PC-3 (cell line): ENCODE measurements at regions not wholly inside any gene's neighbourhood (a gene's known extent, or its start where the extent isn't known, plus 50 kb on each side); places are given as distances from the start of the nearest gene placed in this dataset.
A peak's percentile ranks its signal among the peaks of the same experiment; 100 is the strongest.

Source experiments
- ATAC-seq: fragments of 200-7000 bp; cut with Tn5 transposase; 2 replicates; pipeline ENCODE4 v1.9.1; 2020; ENCODE audit warnings: mild to moderate bottlenecking, moderate library complexity
- BruUV-seq: library from RNA; stranded (reverse); fragments of 400-500 nt; replicated peaks from 2 replicates; lab custom pipeline; 2021; lab: Mats Ljungman, UMichigan
- CTCF ChIA-PET: fragments of 300-600 bp; sonication (Branson Sonifier 250); formaldehyde crosslinking; loops from one replicate; lab custom pipeline; 2022; ENCODE audit warnings: antibody characterized with exemption; lab: Charles Lee
- POLR2A ChIA-PET: fragments of 300-600 bp; sonication (Branson Sonifier 250); formaldehyde crosslinking; loops from one replicate; lab custom pipeline; 2022; ENCODE audit warnings: antibody characterized with exemption; ENCODE audit not compliant: unreplicated experiment; lab: Charles Lee
- DNase-seq: peaks from one replicate; pipeline ENCODE4 v3.0.0-alpha.2; 2015
- H2AFZ ChIP-seq: fragments of 300-600 bp; sonication (generic); 2 replicates; pipeline ENCODE4 v1.6.0; 2016; ENCODE audit warnings: antibody characterized with exemption, low read length
- H3F3A ChIP-seq: fragments of 300-600 bp; sonication (generic); one replicate; pipeline ENCODE4 v1.6.0; 2017; ENCODE audit warnings: antibody characterized with exemption, low read length, control low read depth, mild to moderate bottlenecking; ENCODE audit not compliant: unreplicated experiment
- H3K27ac ChIP-seq: fragments of 300-600 bp; sonication (generic); 2 replicates; pipeline ENCODE4 v1.5.1; 2016; ENCODE audit warnings: mild to moderate bottlenecking, low read length
- H3K27me3 ChIP-seq: fragments of 300-600 bp; sonication (generic); 2 replicates; pipeline ENCODE4 v1.6.1; 2016; ENCODE audit warnings: low read length, mixed read lengths
- H3K36me3 ChIP-seq: fragments of 300-600 bp; sonication (generic); 2 replicates; pipeline ENCODE4 v1.6.1; 2016; ENCODE audit warnings: low read depth, mixed run types, low read length, mixed read lengths
- H3K4me1 ChIP-seq: fragments of 300-600 bp; sonication (generic); 2 replicates; pipeline ENCODE4 v1.5.1; 2016; ENCODE audit warnings: low read length; ENCODE audit not compliant: insufficient read depth
- H3K4me2 ChIP-seq: fragments of 300-600 bp; sonication (generic); 2 replicates; pipeline ENCODE4 v1.6.0; 2016; ENCODE audit warnings: low read length
- H3K4me3 ChIP-seq: fragments of 300-600 bp; sonication (generic); 2 replicates; pipeline ENCODE4 v1.5.1; 2016; ENCODE audit warnings: mild to moderate bottlenecking, low read length, mixed read lengths
- H3K79me2 ChIP-seq: fragments of 300-600 bp; sonication (generic); 2 replicates; pipeline ENCODE4 v1.6.1; 2017; ENCODE audit warnings: low read length, mixed read lengths
- H3K9ac ChIP-seq: fragments of 300-600 bp; sonication (generic); 2 replicates; pipeline ENCODE4 v1.6.0; 2016; ENCODE audit warnings: mild to moderate bottlenecking, low read length
- H3K9me2 ChIP-seq: fragments of 300-600 bp; sonication (generic); replicated peaks from 2 replicates; pipeline ENCODE4 v1.6.1; 2016; ENCODE audit warnings: mixed run types, low read length, mixed read lengths
- H3K9me3 ChIP-seq: fragments of 300-600 bp; sonication (generic); 2 replicates; pipeline ENCODE4 v1.6.1; 2016; ENCODE audit warnings: low read length, mixed read lengths
- H4K20me1 ChIP-seq: fragments of 300-600 bp; sonication (generic); 2 replicates; pipeline ENCODE4 v1.6.1; 2016; ENCODE audit warnings: low read length, mixed read lengths
- CTCF ChIP-seq: fragments of 300-600 bp; sonication (generic); conservative IDR thresholded peaks from 2 replicates; pipeline ENCODE4 v1.5.1; 2017; ENCODE audit warnings: antibody characterized with exemption, low read depth, mild to moderate bottlenecking, low read length
- EZH2 ChIP-seq: fragments of 300-600 bp; sonication (generic); IDR thresholded peaks from one replicate; pipeline ENCODE4 v1.6.1; 2017; ENCODE audit warnings: antibody characterized with exemption, mild to moderate bottlenecking, low read length; ENCODE audit not compliant: unreplicated experiment
- EZH2phosphoT487 ChIP-seq: fragments of 300-600 bp; sonication (generic); IDR thresholded peaks from 2 replicates; pipeline ENCODE4 v1.6.1; 2018; ENCODE audit warnings: mild to moderate bottlenecking, antibody characterized with exemption, low read length, borderline replicate concordance
- intact Hi-C: fragments of 100-400 bp; cut with micrococcal nuclease; formaldehyde crosslinking; loops from 2 replicates; pipeline ENCODE4 v1.9.0; 2023

GRCh38 chr6:85063611-85064010, 299.2 kb upstream of the TBX18 start:
- no peak for ATAC-seq
- H3K27me3 ChIP-seq, result peaks cover 46% of the 10 kb centered on the region
- no peaks in the 10 kb centered on the region for H3K9me3 ChIP-seq
- intact Hi-C loops, result no loop called here
- no peaks in the 10 kb centered on the region for H3F3A ChIP-seq
- H3K27ac ChIP-seq, result no peak overlapping the region
- no peak overlapping the region for H3K4me3 ChIP-seq
- ChIA-PET POLR2A (no interaction called here), CTCF (no interaction called here)
- H2AFZ ChIP-seq, result no peak overlapping the region
- BruUV-seq, result no TSS peak
- no peaks in the 10 kb centered on the region for H3K79me2 ChIP-seq
- H4K20me1 ChIP-seq, result no peaks in the 10 kb centered on the region
- no peaks in the 10 kb centered on the region for H3K9me2 ChIP-seq
- no peaks in the 10 kb centered on the region for H3K4me1 ChIP-seq
- no peak overlapping the region for H3K9ac ChIP-seq
- no peaks in the 10 kb centered on the region for H3K36me3 ChIP-seq
- DNase-seq, result no peak
- H3K4me2 ChIP-seq, result no peak overlapping the region
- TF ChIP-seq EZH2phosphoT487 (no peak), EZH2 (no peak), CTCF (no peak)

- no peaks in the 10 kb centered on the region for H3K4me1 ChIP-seq
- H3K4me3 ChIP-seq, result no peak overlapping the region
- H3K27me3 ChIP-seq, result peaks cover 40% of the 10 kb centered on the region
- CTCF ChIA-PET, result no interaction called here
- ATAC-seq (no peak), DNase-seq (peak; percentile 8)
- H3K79me2 ChIP-seq, result no peaks in the 10 kb centered on the region
- H3K9me3 ChIP-seq, result no peaks in the 10 kb centered on the region
- no peaks in the 10 kb centered on the region for H3K36me3 ChIP-seq
- H3K9ac ChIP-seq, result no peak overlapping the region
- H4K20me1 ChIP-seq, result no peaks in the 10 kb centered on the region
- H3K9me2 ChIP-seq, result no peaks in the 10 kb centered on the region
- no peaks in the 10 kb centered on the region for H3F3A ChIP-seq
- TF ChIP-seq CTCF (no peak), EZH2 (no peak), EZH2phosphoT487 (no peak)
- intact Hi-C loops, result no loop called here
- H3K27ac ChIP-seq, result no peak overlapping the region
- no TSS peak for BruUV-seq
- H3K4me2 ChIP-seq, result no peak overlapping the region
- POLR2A ChIA-PET, result no interaction called here
- no peak overlapping the region for H2AFZ ChIP-seq
Measured at GRCh38 chr6:85062884-85063283, 298.5 kb upstream of the TBX18 start.

GRCh38 chr6:85058806-85059205, 294.4 kb upstream of the TBX18 start:
- CTCF ChIA-PET, result no interaction called here
- intact Hi-C loops, result no loop called here

More at GRCh38 chr6:85058806-85059205, 294.4 kb upstream of the TBX18 start:
- Histone ChIP-seq H3K9me3 (no peaks in the 10 kb centered on the region), H3K9ac (no peak overlapping the region), H3K27ac (no peak overlapping the region), H3K4me1 (no peaks in the 10 kb centered on the region), H3K27me3 (peaks cover 26% of the 10 kb centered on the region), H4K20me1 (no peaks in the 10 kb centered on the region), H3K9me2 (no peaks in the 10 kb centered on the region), H3K79me2 (no peaks in the 10 kb centered on the region), H3K4me2 (no peak overlapping the region), H2AFZ (no peak overlapping the region), H3K36me3 (no peaks in the 10 kb centered on the region), H3F3A (no peaks in the 10 kb centered on the region), H3K4me3 (no peak overlapping the region)
- POLR2A ChIA-PET, result no interaction called here
- ATAC-seq (no peak), DNase-seq (no peak)
- no peak for TF ChIP-seq CTCF
- no peak for TF ChIP-seq EZH2phosphoT487
- TF ChIP-seq EZH2, result no peak
- BruUV-seq, result no TSS peak
